PC-9 (cell line): ENCODE measurements at regions not wholly inside any gene's neighbourhood (a gene's known extent, or its start where the extent isn't known, plus 50 kb on each side); places are given as distances from the start of the nearest gene placed in this dataset.

Experiments used
- EZH2 ChIP-seq: fragments of 200-600 bp; sonication (generic); IDR thresholded peaks from 2 replicates; pipeline ENCODE4 v1.8.0; 2017; ENCODE audit warnings: antibody characterized with exemption, low read depth
- TF ChIP-seq, protein P1 (sequence below): fragments of 200-600 bp; sonication (generic); conservative IDR thresholded peaks from 2 replicates; pipeline ENCODE4 v1.6.1; 2017; ENCODE audit warnings: mixed run types, antibody characterized with exemption, mild to moderate bottlenecking, moderate library complexity

DNA sequence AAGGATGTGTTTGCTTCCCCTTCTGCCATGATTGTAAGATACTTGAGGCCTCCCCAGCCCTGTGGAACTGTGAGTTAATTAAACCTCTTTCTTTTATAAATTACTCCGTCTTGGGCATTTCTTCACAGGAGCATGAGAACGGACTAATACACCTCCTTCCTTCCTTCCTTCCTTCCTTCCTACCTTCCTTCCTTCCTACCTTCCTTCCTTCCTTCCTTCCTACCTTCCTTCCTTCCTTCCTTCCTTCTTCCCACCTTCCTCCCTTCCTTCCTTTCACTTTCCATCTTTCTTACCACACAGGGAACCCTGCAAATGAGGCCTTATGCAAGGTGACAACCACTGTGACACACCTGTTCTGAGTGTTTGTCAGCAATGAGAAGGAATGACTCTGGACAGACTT, 141.3 kb upstream of the EXOC2 start:
- TF ChIP-seq, protein P1, sequence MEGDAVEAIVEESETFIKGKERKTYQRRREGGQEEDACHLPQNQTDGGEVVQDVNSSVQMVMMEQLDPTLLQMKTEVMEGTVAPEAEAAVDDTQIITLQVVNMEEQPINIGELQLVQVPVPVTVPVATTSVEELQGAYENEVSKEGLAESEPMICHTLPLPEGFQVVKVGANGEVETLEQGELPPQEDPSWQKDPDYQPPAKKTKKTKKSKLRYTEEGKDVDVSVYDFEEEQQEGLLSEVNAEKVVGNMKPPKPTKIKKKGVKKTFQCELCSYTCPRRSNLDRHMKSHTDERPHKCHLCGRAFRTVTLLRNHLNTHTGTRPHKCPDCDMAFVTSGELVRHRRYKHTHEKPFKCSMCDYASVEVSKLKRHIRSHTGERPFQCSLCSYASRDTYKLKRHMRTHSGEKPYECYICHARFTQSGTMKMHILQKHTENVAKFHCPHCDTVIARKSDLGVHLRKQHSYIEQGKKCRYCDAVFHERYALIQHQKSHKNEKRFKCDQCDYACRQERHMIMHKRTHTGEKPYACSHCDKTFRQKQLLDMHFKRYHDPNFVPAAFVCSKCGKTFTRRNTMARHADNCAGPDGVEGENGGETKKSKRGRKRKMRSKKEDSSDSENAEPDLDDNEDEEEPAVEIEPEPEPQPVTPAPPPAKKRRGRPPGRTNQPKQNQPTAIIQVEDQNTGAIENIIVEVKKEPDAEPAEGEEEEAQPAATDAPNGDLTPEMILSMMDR = no peak
- no peak for TF ChIP-seq EZH2
